HG03039 (cell line): ENCODE measurements at regions not wholly inside any gene's neighbourhood (a gene's known extent, or its start where the extent isn't known, plus 50 kb on each side); places are given as distances from the start of the nearest gene placed in this dataset.
"Not testable (repeated sequence)": the region's sequence is repeated elsewhere in the genome, so short reads cannot be mapped to it uniquely, and the experiment has no call there.

Source experiments
- ATAC-seq: cut with Tn5 transposase; IDR thresholded peaks from one replicate; pipeline ENCODE4 v1.9.1; 2021; ENCODE audit warnings: mild to moderate bottlenecking, moderate library complexity; ENCODE audit not compliant: unreplicated experiment

DNA sequence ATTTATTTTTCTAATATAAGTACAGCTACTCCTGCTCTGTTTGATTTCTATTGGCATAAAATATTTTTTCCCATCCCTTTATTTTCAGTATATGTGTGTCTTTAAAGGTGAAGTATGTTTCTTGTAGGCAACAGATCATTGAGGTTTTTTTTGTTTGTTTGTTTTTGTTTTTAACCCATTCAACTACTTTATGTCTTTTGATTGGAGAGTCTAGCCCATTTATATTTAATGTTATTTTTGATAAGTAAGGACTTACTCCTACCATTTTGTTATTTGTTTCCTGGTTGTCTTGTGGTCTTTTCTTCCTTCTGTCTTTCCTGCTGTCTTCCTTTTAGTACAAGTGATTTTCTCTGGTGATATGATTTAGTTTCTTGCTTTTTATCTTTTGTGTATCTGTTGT, 285.1 kb upstream of the PROX1 start:
- no peak for ATAC-seq

DNA sequence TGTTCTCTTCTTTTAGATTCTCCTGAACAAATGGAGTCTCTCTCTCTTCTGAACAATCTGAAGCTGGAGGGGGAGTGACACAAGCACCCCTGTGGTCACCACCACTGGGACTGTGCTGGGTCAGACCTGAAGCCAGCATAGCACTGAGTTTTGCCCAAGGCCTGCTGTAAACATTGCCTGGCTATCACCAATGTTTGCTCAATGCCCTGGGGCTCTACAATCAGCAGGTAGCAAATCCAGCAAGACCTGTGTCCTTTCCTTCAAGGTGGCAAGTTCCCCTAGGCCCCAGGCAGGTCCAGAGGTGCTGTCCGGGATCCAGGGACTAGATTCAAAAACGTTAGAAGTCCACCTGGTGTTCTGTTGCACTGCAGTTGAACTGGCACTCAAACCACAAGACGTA, 282.8 kb upstream of the PROX1 start:
- no peak for ATAC-seq

DNA sequence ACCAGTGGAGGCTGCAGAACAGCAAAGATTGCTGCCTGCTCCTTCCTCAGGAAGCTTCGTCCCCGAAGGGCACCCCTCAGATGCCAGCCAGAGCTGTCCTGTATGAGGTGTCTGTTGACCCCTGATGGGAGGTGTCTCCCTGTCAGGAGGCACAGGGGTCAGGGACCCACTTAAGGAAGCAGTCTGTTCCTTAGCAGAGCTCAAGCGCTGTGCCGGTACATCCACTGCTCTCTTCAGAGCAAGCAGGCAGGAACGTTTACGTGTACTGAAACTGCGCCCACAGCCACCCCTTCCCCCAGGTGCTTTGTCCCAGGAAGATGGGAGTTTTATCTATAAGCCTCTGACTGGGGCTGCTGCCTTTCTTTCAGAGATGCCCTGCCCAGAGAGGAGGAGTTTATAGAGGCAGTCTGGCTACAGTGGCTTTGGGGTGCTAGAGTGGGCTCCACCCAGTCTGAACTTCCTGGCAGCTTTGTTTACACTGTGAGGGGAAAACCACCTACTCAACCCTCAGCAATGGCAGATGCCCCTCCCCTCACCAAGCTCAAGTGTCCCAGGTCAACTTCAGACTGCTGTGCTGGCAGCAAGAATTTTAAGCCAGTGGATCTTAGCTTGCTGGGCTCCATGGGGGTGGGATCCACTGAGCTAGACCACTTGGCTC, 275.8 kb upstream of the PROX1 start:
- ATAC-seq, result not testable (repeated sequence)

DNA sequence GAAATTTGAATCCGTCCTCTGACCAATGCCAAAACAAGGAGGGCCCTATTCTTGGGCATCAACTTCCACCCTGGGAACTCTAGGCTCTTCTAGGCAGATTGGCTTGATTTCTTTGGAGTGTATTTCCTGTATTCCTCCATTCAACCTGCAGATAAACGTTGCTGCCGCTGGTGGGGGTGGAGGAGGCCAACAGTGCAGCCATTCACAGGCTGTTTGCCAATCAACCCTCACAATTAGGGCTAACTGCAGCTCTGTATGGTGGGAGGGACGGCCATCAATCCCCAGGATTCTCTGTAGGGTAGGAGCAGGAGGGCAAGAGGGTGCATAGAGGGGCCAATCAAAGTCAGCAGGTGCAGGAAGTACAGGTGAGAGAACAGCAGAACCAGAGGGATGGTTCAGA, 273.1 kb upstream of the PROX1 start:
- no peak for ATAC-seq

- ATAC-seq, result no peak
Measured at GRCh38 chr1:213715182-213715581, 272.6 kb upstream of the PROX1 start.

- ATAC-seq, result no peak
Measured at GRCh38 chr1:213719462-213719861, 268.3 kb upstream of the PROX1 start.

- no peak for ATAC-seq
Measured at GRCh38 chr1:213720032-213720431, 267.7 kb upstream of the PROX1 start.

- ATAC-seq, result no peak
Measured at GRCh38 chr1:213723187-213723586, 264.6 kb upstream of the PROX1 start.

DNA sequence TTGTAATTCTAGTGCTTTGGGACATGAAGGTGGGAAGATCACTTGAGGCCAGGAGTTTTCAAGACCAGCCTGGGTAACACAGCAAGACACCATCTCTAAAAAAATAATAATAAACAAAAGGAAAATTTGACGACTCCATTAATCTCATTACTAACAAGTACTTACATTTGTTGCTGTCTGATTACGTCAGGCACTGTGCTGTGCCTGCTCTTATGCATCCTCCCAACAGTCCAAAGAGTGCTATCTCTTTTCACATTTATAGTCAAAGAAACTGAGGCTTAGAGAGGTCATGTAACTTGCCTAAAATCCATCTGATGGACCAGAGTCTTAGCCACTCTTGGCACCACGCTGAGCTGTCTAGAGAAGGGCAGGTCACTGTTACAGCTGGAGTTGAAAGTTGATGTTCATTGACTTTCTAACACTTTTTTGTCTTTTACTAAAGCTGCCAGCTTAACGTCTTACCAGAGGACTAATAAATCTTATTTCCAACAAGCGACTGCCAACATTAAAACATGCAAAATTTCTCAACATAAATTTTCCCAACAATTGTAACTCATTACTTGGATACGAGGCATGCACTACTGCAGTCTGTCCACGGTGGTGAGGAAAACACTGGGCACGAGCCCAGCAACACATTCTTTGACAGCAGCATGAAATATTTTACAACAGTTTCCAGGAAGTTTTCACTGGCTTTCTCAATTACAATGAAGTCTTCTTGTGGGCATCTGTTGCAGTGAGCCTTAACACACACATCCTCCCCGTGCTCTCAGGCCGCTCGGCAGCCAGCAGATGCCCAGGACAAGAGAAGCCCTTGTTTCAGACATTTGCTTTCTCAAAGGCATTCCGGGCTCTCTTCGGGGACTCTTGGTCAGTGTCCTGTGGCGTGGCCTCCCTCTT, 262.9 kb upstream of the PROX1 start:
- ATAC-seq, result no peak

DNA sequence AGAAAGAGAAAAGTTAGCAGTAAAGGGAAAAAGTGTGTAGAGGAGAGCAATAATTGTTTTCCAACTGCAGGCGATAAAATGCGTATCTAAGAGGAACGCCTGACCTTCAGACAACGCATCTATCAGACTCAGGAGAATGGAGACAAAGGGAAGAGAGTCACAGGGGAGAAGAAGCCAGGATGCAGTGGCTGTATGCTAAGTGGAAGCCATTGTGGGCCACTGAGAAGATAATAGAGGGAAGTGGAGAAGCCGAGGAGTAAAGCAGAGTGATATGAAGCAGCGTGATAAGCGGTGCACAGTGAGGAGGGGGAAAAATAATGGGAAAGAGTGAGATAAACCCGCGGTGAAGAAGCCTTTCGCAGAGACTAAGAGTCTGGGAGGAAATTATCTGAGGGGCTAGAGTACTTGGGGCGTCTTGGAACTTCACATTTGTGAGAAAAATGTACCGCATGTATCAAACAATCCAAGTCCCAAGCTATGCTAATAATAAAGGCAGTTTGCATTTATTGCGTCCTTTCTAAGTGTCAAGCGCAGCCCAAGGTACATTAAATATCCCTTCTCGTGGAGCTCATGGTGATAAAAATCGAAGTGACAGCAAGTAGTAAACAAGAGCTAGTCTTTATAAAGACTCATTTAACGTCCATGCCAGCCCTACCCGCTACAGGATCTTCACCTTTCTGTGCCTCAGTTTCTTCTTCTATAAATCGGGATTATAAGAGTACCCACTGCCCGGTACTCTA, 259.8 kb upstream of the PROX1 start:
- ATAC-seq, result no peak

- no peak for ATAC-seq
Measured at GRCh38 chr1:213728593-213729536, 258.9 kb upstream of the PROX1 start.

DNA sequence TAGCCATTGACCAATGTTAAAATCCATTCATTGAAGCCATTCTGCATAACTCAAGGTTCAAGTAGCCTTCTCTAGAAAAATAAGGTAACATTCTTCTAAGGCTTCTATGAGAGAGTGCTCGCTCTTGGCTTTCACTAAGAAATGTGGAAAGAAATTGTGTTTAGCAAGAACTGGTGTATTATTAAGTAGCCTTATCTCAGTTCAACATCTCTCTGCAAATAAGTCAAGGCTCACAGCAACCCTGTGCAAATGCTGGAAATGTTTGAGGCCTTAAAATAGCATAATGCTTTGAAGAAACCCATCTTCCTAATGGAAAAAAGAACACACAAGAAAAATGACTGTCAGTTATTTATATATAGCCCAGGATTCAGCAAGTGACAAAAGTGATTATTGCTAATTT, 254.1 kb upstream of the PROX1 start:
- no peak for ATAC-seq

DNA sequence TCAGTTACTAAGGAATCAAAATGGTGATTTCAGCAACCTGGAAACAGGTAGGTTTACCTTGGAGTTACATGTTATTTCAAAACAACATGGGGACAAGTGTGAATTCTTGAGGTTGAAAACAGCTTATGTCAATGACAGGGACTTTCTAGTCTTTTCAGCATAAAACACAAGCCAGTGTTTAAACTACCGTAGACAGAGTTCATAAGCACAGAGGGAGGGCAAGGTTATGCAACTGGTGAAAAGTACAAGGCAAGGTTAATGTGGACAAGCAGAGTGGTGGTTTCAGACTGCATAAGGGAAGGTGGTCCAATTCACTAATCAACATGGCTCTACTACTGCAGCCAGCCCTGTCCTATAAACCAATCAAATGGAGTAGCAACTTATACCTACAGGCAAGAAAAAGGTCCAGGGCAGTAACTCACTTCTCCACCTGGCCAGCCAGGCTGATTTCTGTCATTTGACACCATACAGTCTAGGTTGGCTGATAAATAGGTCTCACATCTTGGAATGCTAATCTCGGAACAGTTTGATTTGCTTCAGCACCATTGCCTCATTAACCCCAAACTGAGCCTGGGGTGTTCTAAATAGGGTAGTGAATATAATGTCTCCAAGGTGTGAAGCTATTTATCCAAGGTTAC, 250.3 kb upstream of the PROX1 start:
- no peak for ATAC-seq

- ATAC-seq, result no peak
Measured at GRCh38 chr1:213738658-213739057, 249.1 kb upstream of the PROX1 start.

- ATAC-seq, result no peak
Measured at GRCh38 chr1:213742992-213743391, 244.8 kb upstream of the PROX1 start.

GRCh38 chr1:213744780-213745179, 243.0 kb upstream of the PROX1 start:
- no peak for ATAC-seq

- ATAC-seq, result no peak
Measured at GRCh38 chr1:213745451-213745850, 242.3 kb upstream of the PROX1 start.

DNA sequence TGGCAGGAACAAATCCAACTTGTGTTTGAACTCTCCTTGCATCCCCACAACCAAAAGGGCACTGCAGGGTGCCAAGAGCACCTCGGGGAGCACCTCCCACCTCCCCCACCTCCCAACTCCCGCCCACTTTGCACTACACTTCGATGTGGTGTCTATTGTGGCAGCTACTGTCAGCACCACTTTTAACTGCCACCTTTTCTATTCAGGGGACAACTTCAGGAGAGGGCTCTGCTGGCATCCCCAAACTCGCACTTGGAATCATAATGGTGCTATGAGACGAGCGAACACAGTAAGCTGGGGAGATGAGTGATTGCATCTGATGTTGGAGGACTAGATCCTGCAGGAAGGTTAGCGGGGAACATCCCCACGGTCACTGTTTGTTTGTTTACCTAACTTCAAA, 238.2 kb upstream of the PROX1 start:
- no peak for ATAC-seq

- no peak for ATAC-seq
Measured at GRCh38 chr1:213750231-213751063, 237.3 kb upstream of the PROX1 start.
